NCI-H2107 treated with DMSO at 0.1 percent for 48 hours (cell line): ENCODE measurements at regions not wholly inside any gene's neighbourhood (a gene's known extent, or its start where the extent isn't known, plus 50 kb on each side); places are given as distances from the start of the nearest gene placed in this dataset.
"Not testable (repeated sequence)": the region's sequence is repeated elsewhere in the genome, so short reads cannot be mapped to it uniquely, and the experiment has no call there.

Source experiments
- DNase-seq: peaks from one replicate; lab custom pipeline; 2025; ENCODE audit not compliant: unreplicated experiment; lab: John Stamatoyannopoulos, UW

GRCh38 chr10:32143302-32143847 is 87.2 kb upstream of the KIF5B start:
- no peak for DNase-seq

- no peak for DNase-seq
These were observed 86.4 kb upstream of the KIF5B start for GRCh38 chr10:32142646-32143045.

- no peak for DNase-seq
These were observed 85.0 kb upstream of the KIF5B start for GRCh38 chr10:32141018-32141807.

GRCh38 chr10:32140403-32140802 is 84.2 kb upstream of the KIF5B start:
- no peak for DNase-seq

GRCh38 chr10:32139223-32140073 is 83.2 kb upstream of the KIF5B start:
- DNase-seq: peak; percentile 7

GRCh38 chr10:32136927-32137326 is 80.7 kb upstream of the KIF5B start:
- DNase-seq: not testable (repeated sequence)

GRCh38 chr10:32135796-32136195 is 79.6 kb upstream of the KIF5B start:
- not testable (repeated sequence) for DNase-seq

- DNase-seq: no peak
These were observed 76.2 kb upstream of the KIF5B start for GRCh38 chr10:32132357-32132946.

- no peak for DNase-seq
These were observed 75.2 kb upstream of the KIF5B start for GRCh38 chr10:32131388-32131787.

GRCh38 chr10:32130788-32131187 is 74.6 kb upstream of the KIF5B start:
- DNase-seq: no peak

GRCh38 chr10:32125023-32125422 is 68.8 kb upstream of the KIF5B start:
- no peak for DNase-seq

- DNase-seq: no peak
These were observed 66.8 kb upstream of the KIF5B start for GRCh38 chr10:32123021-32123420.

GRCh38 chr10:32121648-32122047 is 65.4 kb upstream of the KIF5B start:
- DNase-seq: no peak

GRCh38 chr10:32120147-32120546 is 63.9 kb upstream of the KIF5B start:
- DNase-seq: no peak

- DNase-seq: no peak
These were observed 58.3 kb upstream of the KIF5B start for GRCh38 chr10:32114508-32114907.

GRCh38 chr10:32112055-32112454 is 55.8 kb upstream of the KIF5B start:
- no peak for DNase-seq

GRCh38 chr10:32111585-32111984 is 55.4 kb upstream of the KIF5B start:
- DNase-seq: no peak

GRCh38 chr10:32110790-32111189 is 54.6 kb upstream of the KIF5B start:
- DNase-seq: no peak

GRCh38 chr10:32109603-32110002 is 53.4 kb upstream of the KIF5B start:
- DNase-seq: no peak
